Stomach (tissue), 8 donors: ENCODE measurements at regions not wholly inside any gene's neighbourhood (a gene's known extent, or its start where the extent isn't known, plus 50 kb on each side); places are given as distances from the start of the nearest gene placed in this dataset.
A peak's percentile ranks its signal among the peaks of the same experiment; 100 is the strongest.

ENCODE experiments used
- DNase-seq, 2 donors: peaks; one replicate each; pipeline versions ENCODE4 v3.0.0 to v3.0.0-alpha.2; 2013 to 2019
- H3K27ac ChIP-seq, 5 donors: fragments of 200-600 bp in 4 of 5; sonication (generic) in 4 of 5; one replicate each; pipeline ENCODE4 v1.5.1; 2013 to 2019; ENCODE audit warnings: mild to moderate bottlenecking in 1 of 5, moderate library complexity in 1 of 5
- H3K27me3 ChIP-seq, 3 donors: fragments of 200-600 bp; sonication (generic); one replicate each; pipeline ENCODE4 v1.5.1; 2017 to 2019; ENCODE audit warnings: mixed run types in 1 of 3
- H3K36me3 ChIP-seq, 4 donors: fragments of 200-600 bp; sonication (generic); 1 replicate in 3 of 4; 2 replicates in 1 of 4; pipeline ENCODE4 v1.5.1; 2016 to 2019
- H3K4me1 ChIP-seq, 4 donors: fragments of 200-600 bp; sonication (generic); one replicate each; pipeline ENCODE4 v1.5.1; 2016 to 2019
- H3K4me3 ChIP-seq, 4 donors: fragments of 200-600 bp; sonication (generic) in 3 of 4; one replicate each; pipeline ENCODE4 v1.5.1; 2016 to 2019; ENCODE audit warnings: mild to moderate bottlenecking in 1 of 4
- H3K9me3 ChIP-seq, 4 donors: fragments of 200-600 bp; sonication (generic); one replicate each; pipeline ENCODE4 v1.5.1; 2016 to 2019
- EP300 ChIP-seq: sonication (generic); formaldehyde crosslinking; IDR thresholded peaks from one replicate; pipeline ENCODE4 v1.6.1; 2017; ENCODE audit warnings: antibody characterized with exemption
- POLR2A ChIP-seq, 4 donors: fragments of 450-650 bp; IDR thresholded peaks; one replicate each; pipeline ENCODE4 v1.6.1; 2016; ENCODE audit warnings: antibody characterized with exemption in 4 of 4, control low read depth in 2 of 4, mild to moderate bottlenecking in 1 of 4, moderate library complexity in 1 of 4
- POLR2AphosphoS5 ChIP-seq, 3 donors: sonication (generic); formaldehyde crosslinking; IDR thresholded peaks; one replicate each; pipeline ENCODE4 v1.6.1; 2016; ENCODE audit warnings: antibody characterized with exemption in 3 of 3
- WGBS, 5 donors: extraction: QIAGEN DNeasy Blood & Tissue Kit in 3 of 5; methylation state at CpG; one replicate each; pipeline versions ENCODE4 v1.1.5 to v1.1.7; 2013 to 2018; 5-methylcytosine and 5-hydroxymethylcytosine counted together
- intact Hi-C: fragments of 100-400 bp; cut with DNase I; formaldehyde crosslinking; loops from one replicate; pipeline ENCODE4 v1.15.1; 2023; ENCODE audit warnings: low total_unique reads
- TF ChIP-seq, protein P1 (sequence below), 7 experiments: fragments of 450-650 bp in 4 of 7; fragments of 200-600 bp in 3 of 7; sonication (generic) in 3 of 7; IDR thresholded peaks; one replicate each; pipeline ENCODE4 v1.5.1; 2016 to 2019; ENCODE audit warnings: antibody characterized with exemption in 7 of 7, control low read depth in 2 of 7, mild to moderate bottlenecking in 1 of 7
- donor health status: healthy with polysubstance abuse.
- donor health status: Bipolar disorder and iron deficiency.
- donor health status: healthy.

GRCh38 chr3:135762188-135762856 lies 203.2 kb upstream of the PPP2R3A start:
- Histone ChIP-seq H3K27ac (no peak overlapping the region), H3K36me3 (no peaks in the 10 kb centered on the region), H3K4me1 (no peaks in the 10 kb centered on the region), H3K9me3 (peaks cover 0 to 4% (median 2%) of the 10 kb centered on the region in 4 donors), H3K4me3 (no peak overlapping the region), H3K27me3 (no peaks in the 10 kb centered on the region)
- TF ChIP-seq POLR2A (IDR thresholded peaks at IDR 0.05): no peak
- TF ChIP-seq, protein P1, sequence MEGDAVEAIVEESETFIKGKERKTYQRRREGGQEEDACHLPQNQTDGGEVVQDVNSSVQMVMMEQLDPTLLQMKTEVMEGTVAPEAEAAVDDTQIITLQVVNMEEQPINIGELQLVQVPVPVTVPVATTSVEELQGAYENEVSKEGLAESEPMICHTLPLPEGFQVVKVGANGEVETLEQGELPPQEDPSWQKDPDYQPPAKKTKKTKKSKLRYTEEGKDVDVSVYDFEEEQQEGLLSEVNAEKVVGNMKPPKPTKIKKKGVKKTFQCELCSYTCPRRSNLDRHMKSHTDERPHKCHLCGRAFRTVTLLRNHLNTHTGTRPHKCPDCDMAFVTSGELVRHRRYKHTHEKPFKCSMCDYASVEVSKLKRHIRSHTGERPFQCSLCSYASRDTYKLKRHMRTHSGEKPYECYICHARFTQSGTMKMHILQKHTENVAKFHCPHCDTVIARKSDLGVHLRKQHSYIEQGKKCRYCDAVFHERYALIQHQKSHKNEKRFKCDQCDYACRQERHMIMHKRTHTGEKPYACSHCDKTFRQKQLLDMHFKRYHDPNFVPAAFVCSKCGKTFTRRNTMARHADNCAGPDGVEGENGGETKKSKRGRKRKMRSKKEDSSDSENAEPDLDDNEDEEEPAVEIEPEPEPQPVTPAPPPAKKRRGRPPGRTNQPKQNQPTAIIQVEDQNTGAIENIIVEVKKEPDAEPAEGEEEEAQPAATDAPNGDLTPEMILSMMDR (IDR thresholded peaks at IDR 0.05): no peak
- no peak for TF ChIP-seq EP300
- no peak for TF ChIP-seq POLR2AphosphoS5 (IDR thresholded peaks at IDR 0.05)
- intact Hi-C loops: no loop called here
- 28 to 46% (median 39%) methylated on average over 4 of the region's 4 CpGs for WGBS, 5 donors
- no peak for DNase-seq

DNA sequence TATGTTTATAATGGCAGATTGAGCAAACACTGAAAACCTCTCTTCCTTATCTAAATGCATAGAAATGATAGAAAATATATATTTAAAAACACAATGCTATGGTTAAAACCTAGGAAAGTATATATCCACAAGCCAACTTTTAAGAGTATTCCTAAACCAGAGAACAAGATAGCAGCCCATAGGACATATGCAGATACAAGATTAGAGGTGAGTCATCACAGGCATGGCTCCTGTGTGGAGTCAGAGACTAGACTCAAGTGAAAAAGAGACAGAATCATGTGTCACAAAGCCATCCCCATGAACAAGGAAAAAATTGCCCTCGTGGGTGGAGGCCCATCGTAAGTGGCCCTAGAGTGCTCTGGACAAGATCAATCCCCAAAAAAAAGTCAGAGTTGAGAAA lies 199.4 kb upstream of the PPP2R3A start:
- Histone ChIP-seq H3K27me3 (no peaks in the 10 kb centered on the region), H3K27ac (no peak overlapping the region), H3K4me1 (no peaks in the 10 kb centered on the region), H3K4me3 (no peak overlapping the region), H3K9me3 (peaks cover 0 to 4% (median 2%) of the 10 kb centered on the region in 4 donors), H3K36me3 (no peaks in the 10 kb centered on the region)
- 64 to 79% (median 75%) methylated on average over 2 of the region's 2 CpGs for WGBS, 5 donors
- intact Hi-C loops: no loop called here
- TF ChIP-seq POLR2A (IDR thresholded peaks at IDR 0.05) (no peak), POLR2AphosphoS5 (IDR thresholded peaks at IDR 0.05) (no peak), EP300 (no peak)
- TF ChIP-seq, protein P1 (IDR thresholded peaks at IDR 0.05): no peak
- no peak for DNase-seq

- TF ChIP-seq EP300 (no peak), POLR2A (IDR thresholded peaks at IDR 0.05) (no peak), POLR2AphosphoS5 (IDR thresholded peaks at IDR 0.05) (no peak)
- TF ChIP-seq, protein P1 (IDR thresholded peaks at IDR 0.05): no peak
- peak in 1 of 2 donors; percentile 28 for DNase-seq
- WGBS, 5 donors: 56 to 63% (median 59%) methylated on average over 3 of the region's 3 CpGs
- H3K4me1 ChIP-seq: no peaks in the 10 kb centered on the region
- H3K36me3 ChIP-seq: no peaks in the 10 kb centered on the region
- no peaks in the 10 kb centered on the region for H3K27me3 ChIP-seq
- no peaks in the 10 kb centered on the region for H3K9me3 ChIP-seq
- H3K4me3 ChIP-seq: no peak overlapping the region
- intact Hi-C loops: no loop called here
- no peak overlapping the region for H3K27ac ChIP-seq
Measured at GRCh38 chr3:135771760-135772159, 193.8 kb upstream of the PPP2R3A start.

DNA sequence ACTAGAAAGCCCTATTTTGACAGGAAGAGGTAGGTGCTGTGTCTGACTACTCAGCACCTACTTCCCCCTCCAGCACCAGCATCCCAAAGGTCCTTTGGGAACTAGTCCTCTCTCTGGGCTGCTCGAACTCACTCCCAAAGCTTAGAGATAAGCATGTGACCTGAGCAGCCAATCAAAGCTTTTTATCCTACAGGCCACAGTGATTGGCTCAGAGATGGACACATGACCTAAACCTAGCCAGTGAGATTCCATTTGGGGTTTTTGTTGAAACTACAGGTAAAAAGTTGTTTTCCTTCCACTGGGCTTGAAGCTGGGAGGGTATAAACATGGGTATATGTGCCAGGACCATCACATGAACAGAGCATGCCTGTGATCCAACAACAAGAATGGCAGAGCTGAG lies 186.5 kb upstream of the PPP2R3A start:
- TF ChIP-seq POLR2AphosphoS5 (IDR thresholded peaks at IDR 0.05): no peak
- TF ChIP-seq, protein P1 (IDR thresholded peaks at IDR 0.05): no peak
- no peak for TF ChIP-seq EP300
- no peak for TF ChIP-seq POLR2A (IDR thresholded peaks at IDR 0.05)
- intact Hi-C loops: no loop called here
- H3K4me3 ChIP-seq: no peak overlapping the region
- no peaks in the 10 kb centered on the region for H3K27me3 ChIP-seq
- no peaks in the 10 kb centered on the region for H3K36me3 ChIP-seq
- WGBS, 5 donors: 56 to 83% (median 68%) methylated on average over 1 of the region's 1 CpG
- H3K4me1 ChIP-seq: no peaks in the 10 kb centered on the region
- DNase-seq: no peak
- no peak overlapping the region for H3K27ac ChIP-seq
- H3K9me3 ChIP-seq: no peaks in the 10 kb centered on the region
